Stomach (tissue), 8 donors: ENCODE measurements at regions not wholly inside any gene's neighbourhood (a gene's known extent, or its start where the extent isn't known, plus 50 kb on each side); places are given as distances from the start of the nearest gene placed in this dataset.

Source experiments
- DNase-seq, 2 donors: peaks; one replicate each; pipeline versions ENCODE4 v3.0.0 to v3.0.0-alpha.2; 2013 to 2019
- H3K27ac ChIP-seq, 5 donors: fragments of 200-600 bp in 4 of 5; sonication (generic) in 4 of 5; one replicate each; pipeline ENCODE4 v1.5.1; 2013 to 2019; ENCODE audit warnings: mild to moderate bottlenecking in 1 of 5, moderate library complexity in 1 of 5
- H3K27me3 ChIP-seq, 3 donors: fragments of 200-600 bp; sonication (generic); one replicate each; pipeline ENCODE4 v1.5.1; 2017 to 2019; ENCODE audit warnings: mixed run types in 1 of 3
- H3K36me3 ChIP-seq, 4 donors: fragments of 200-600 bp; sonication (generic); 1 replicate in 3 of 4; 2 replicates in 1 of 4; pipeline ENCODE4 v1.5.1; 2016 to 2019
- H3K4me1 ChIP-seq, 4 donors: fragments of 200-600 bp; sonication (generic); one replicate each; pipeline ENCODE4 v1.5.1; 2016 to 2019
- H3K4me3 ChIP-seq, 4 donors: fragments of 200-600 bp; sonication (generic) in 3 of 4; one replicate each; pipeline ENCODE4 v1.5.1; 2016 to 2019; ENCODE audit warnings: mild to moderate bottlenecking in 1 of 4
- H3K9me3 ChIP-seq, 4 donors: fragments of 200-600 bp; sonication (generic); one replicate each; pipeline ENCODE4 v1.5.1; 2016 to 2019
- EP300 ChIP-seq: sonication (generic); formaldehyde crosslinking; IDR thresholded peaks from one replicate; pipeline ENCODE4 v1.6.1; 2017; ENCODE audit warnings: antibody characterized with exemption
- POLR2A ChIP-seq, 4 donors: fragments of 450-650 bp; IDR thresholded peaks; one replicate each; pipeline ENCODE4 v1.6.1; 2016; ENCODE audit warnings: antibody characterized with exemption in 4 of 4, control low read depth in 2 of 4, mild to moderate bottlenecking in 1 of 4, moderate library complexity in 1 of 4
- POLR2AphosphoS5 ChIP-seq, 3 donors: sonication (generic); formaldehyde crosslinking; IDR thresholded peaks; one replicate each; pipeline ENCODE4 v1.6.1; 2016; ENCODE audit warnings: antibody characterized with exemption in 3 of 3
- WGBS, 5 donors: extraction: QIAGEN DNeasy Blood & Tissue Kit in 3 of 5; methylation state at CpG; one replicate each; pipeline versions ENCODE4 v1.1.5 to v1.1.7; 2013 to 2018; 5-methylcytosine and 5-hydroxymethylcytosine counted together
- intact Hi-C: fragments of 100-400 bp; cut with DNase I; formaldehyde crosslinking; loops from one replicate; pipeline ENCODE4 v1.15.1; 2023; ENCODE audit warnings: low total_unique reads
- TF ChIP-seq, protein P1 (sequence below), 7 experiments: fragments of 450-650 bp in 4 of 7; fragments of 200-600 bp in 3 of 7; sonication (generic) in 3 of 7; IDR thresholded peaks; one replicate each; pipeline ENCODE4 v1.5.1; 2016 to 2019; ENCODE audit warnings: antibody characterized with exemption in 7 of 7, control low read depth in 2 of 7, mild to moderate bottlenecking in 1 of 7
- donor health status: healthy with polysubstance abuse.
- donor health status: Bipolar disorder and iron deficiency.
- donor health status: healthy.

DNA sequence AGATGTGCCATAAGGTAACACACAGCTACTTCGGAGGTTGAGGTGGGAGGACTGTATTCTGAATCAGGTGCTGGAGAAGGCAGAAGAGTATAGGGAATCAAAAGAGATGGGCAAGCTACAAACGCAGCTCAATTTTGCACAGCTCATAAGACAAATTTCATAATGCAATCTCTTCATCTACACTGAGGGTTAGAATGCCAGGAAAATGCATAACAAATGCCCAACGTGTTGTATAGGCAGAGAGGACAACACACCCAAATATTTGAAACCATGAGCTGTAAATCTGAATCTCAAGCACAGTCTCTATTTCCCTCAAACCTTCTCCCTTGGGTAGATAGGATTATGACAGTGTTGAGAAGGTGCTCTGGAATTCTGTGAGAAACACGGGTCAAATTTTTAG lies 263.1 kb upstream of the FOXN3 start:
- Histone ChIP-seq H3K9me3 (peaks cover 0 to 8% (median 0%) of the 10 kb centered on the region in 4 donors), H3K27ac (peak overlapping the region in 1 of 5 donors; percentile 73), H3K27me3 (no peaks in the 10 kb centered on the region), H3K36me3 (no peaks in the 10 kb centered on the region), H3K4me1 (peaks cover 0 to 9% (median 4%) of the 10 kb centered on the region in 4 donors), H3K4me3 (no peak overlapping the region)
- intact Hi-C loops = no loop called here
- 77 to 90% (median 82%) methylated on average over 4 of the region's 4 CpGs for WGBS, 5 donors
- DNase-seq = no peak
- TF ChIP-seq POLR2A (IDR thresholded peaks at IDR 0.05) (no peak), POLR2AphosphoS5 (IDR thresholded peaks at IDR 0.05) (no peak), EP300 (no peak)
- TF ChIP-seq, protein P1, sequence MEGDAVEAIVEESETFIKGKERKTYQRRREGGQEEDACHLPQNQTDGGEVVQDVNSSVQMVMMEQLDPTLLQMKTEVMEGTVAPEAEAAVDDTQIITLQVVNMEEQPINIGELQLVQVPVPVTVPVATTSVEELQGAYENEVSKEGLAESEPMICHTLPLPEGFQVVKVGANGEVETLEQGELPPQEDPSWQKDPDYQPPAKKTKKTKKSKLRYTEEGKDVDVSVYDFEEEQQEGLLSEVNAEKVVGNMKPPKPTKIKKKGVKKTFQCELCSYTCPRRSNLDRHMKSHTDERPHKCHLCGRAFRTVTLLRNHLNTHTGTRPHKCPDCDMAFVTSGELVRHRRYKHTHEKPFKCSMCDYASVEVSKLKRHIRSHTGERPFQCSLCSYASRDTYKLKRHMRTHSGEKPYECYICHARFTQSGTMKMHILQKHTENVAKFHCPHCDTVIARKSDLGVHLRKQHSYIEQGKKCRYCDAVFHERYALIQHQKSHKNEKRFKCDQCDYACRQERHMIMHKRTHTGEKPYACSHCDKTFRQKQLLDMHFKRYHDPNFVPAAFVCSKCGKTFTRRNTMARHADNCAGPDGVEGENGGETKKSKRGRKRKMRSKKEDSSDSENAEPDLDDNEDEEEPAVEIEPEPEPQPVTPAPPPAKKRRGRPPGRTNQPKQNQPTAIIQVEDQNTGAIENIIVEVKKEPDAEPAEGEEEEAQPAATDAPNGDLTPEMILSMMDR (IDR thresholded peaks at IDR 0.05) = no peak

DNA sequence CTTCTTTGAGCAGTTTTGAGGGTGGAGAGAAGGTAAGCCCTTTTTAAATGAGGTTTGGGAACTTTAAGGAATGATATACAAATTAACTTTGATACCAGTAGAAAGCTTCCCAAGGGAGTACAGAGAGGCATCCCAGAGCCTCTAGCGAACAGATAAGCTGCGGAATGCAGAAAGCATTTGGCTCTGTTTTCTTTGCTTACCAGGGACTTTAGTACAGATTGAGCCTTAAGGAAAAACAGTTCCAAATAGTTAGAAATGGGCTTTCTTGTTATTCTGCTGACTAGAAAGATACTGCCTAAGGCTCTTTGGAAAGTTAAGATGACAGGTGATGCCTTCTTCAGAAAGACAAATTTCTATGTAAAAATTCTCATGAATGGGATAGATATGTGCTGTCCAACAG lies 261.7 kb upstream of the FOXN3 start:
- Histone ChIP-seq H3K4me1 (peaks cover 0 to 13% (median 4%) of the 10 kb centered on the region in 4 donors), H3K9me3 (peaks cover 0 to 2% (median 0%) of the 10 kb centered on the region in 4 donors), H3K36me3 (no peaks in the 10 kb centered on the region), H3K27ac (no peak overlapping the region), H3K27me3 (no peaks in the 10 kb centered on the region), H3K4me3 (no peak overlapping the region)
- no peak for DNase-seq
- TF ChIP-seq POLR2AphosphoS5 (IDR thresholded peaks at IDR 0.05) = no peak
- no peak for TF ChIP-seq POLR2A (IDR thresholded peaks at IDR 0.05)
- no peak for TF ChIP-seq EP300
- TF ChIP-seq, protein P1 (IDR thresholded peaks at IDR 0.05) = no peak
- WGBS, 5 donors = 28 to 63% (median 53%) methylated on average over 2 of the region's 2 CpGs
- intact Hi-C loops = no loop called here

GRCh38 chr14:89675590-89675989 lies 258.6 kb upstream of the FOXN3 start:
- no peaks in the 10 kb centered on the region for H3K27me3 ChIP-seq
- TF ChIP-seq EP300 = no peak
- no peak for TF ChIP-seq POLR2AphosphoS5 (IDR thresholded peaks at IDR 0.05)
- TF ChIP-seq POLR2A (IDR thresholded peaks at IDR 0.05) = no peak
- WGBS, 5 donors = 59 to 70% (median 65%) methylated on average over 3 of the region's 3 CpGs
- no peaks in the 10 kb centered on the region for H3K9me3 ChIP-seq
- no peak overlapping the region for H3K4me3 ChIP-seq
- H3K36me3 ChIP-seq = no peaks in the 10 kb centered on the region
- DNase-seq = no peak
- H3K4me1 ChIP-seq = peaks cover 0 to 19% (median 8%) of the 10 kb centered on the region in 4 donors
- no peak overlapping the region for H3K27ac ChIP-seq
- intact Hi-C loops = no loop called here

DNA sequence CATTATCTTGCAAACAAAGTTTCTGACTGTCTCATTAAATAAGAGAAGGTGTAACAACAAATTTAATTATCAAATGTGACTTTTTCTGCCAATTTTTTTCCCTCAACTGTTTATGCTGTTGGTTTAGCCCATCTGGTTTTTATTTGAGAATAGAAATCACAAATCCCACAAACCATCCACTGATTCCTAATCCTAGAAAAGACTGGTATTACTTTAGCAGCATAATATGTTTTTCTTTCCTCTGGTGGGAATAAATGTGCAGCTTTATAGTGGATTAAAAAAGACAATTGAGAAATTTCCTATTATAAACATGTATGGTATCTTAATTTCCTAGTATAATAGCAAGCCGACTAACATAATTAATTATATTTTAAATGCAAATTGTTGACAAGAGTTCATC lies 257.9 kb upstream of the FOXN3 start:
- H3K27ac ChIP-seq = no peak overlapping the region
- no peaks in the 10 kb centered on the region for H3K36me3 ChIP-seq
- WGBS, 5 donors = 53 to 67% (median 57%) methylated on average over 1 of the region's 1 CpG
- TF ChIP-seq, protein P1 (IDR thresholded peaks at IDR 0.05) = no peak
- TF ChIP-seq POLR2A (IDR thresholded peaks at IDR 0.05) (no peak), POLR2AphosphoS5 (IDR thresholded peaks at IDR 0.05) (no peak), EP300 (no peak)
- peaks cover 0 to 19% (median 8%) of the 10 kb centered on the region in 4 donors for H3K4me1 ChIP-seq
- no peaks in the 10 kb centered on the region for H3K27me3 ChIP-seq
- DNase-seq = no peak
- H3K4me3 ChIP-seq = no peak overlapping the region
- intact Hi-C loops = no loop called here
- H3K9me3 ChIP-seq = no peaks in the 10 kb centered on the region

GRCh38 chr14:89674240-89674639 lies 257.2 kb upstream of the FOXN3 start:
- no peaks in the 10 kb centered on the region for H3K9me3 ChIP-seq
- intact Hi-C loops = no loop called here
- 58 to 83% (median 73%) methylated on average over 1 of the region's 1 CpG for WGBS, 5 donors
- H3K36me3 ChIP-seq = no peaks in the 10 kb centered on the region
- TF ChIP-seq POLR2AphosphoS5 (IDR thresholded peaks at IDR 0.05) (no peak), POLR2A (IDR thresholded peaks at IDR 0.05) (no peak), EP300 (no peak)
- TF ChIP-seq, protein P1 (IDR thresholded peaks at IDR 0.05) = no peak
- no peaks in the 10 kb centered on the region for H3K27me3 ChIP-seq
- H3K27ac ChIP-seq = no peak overlapping the region
- peaks cover 0 to 21% (median 8%) of the 10 kb centered on the region in 4 donors for H3K4me1 ChIP-seq
- no peak for DNase-seq
- no peak overlapping the region for H3K4me3 ChIP-seq
